Mesenteric fat pad (tissue), 1 donor: ENCODE measurements at regions not wholly inside any gene's neighbourhood (a gene's known extent, or its start where the extent isn't known, plus 50 kb on each side); places are given as distances from the start of the nearest gene placed in this dataset.
"Not testable (repeated sequence)": the region's sequence is repeated elsewhere in the genome, so short reads cannot be mapped to it uniquely, and the experiment has no call there.

ENCODE experiments used
- DNase-seq: peaks from one replicate; pipeline ENCODE4 v3.0.0-alpha.2; 2020; ENCODE audit warnings: low spot score
- donor health status: DM: yes; HTN: yes; CAD: no.

GRCh38 chr22:25484521-25485315 is 79.8 kb upstream of the GRK3 start:
- DNase-seq = no peak

- peak; percentile 60 for DNase-seq
Observed at GRCh38 chr22:25485626-25486545, 78.6 kb upstream of the GRK3 start.

- DNase-seq = peak; percentile 22
Observed at GRCh38 chr22:25487508-25487907, 77.0 kb upstream of the GRK3 start.

- no peak for DNase-seq
Observed at GRCh38 chr22:25488244-25489020, 76.0 kb upstream of the GRK3 start.

- DNase-seq = no peak
Observed at GRCh38 chr22:25489947-25490346, 74.5 kb upstream of the GRK3 start.

GRCh38 chr22:25490896-25491295 is 73.6 kb upstream of the GRK3 start:
- DNase-seq = no peak

GRCh38 chr22:25492162-25492561 is 72.3 kb upstream of the GRK3 start:
- no peak for DNase-seq

GRCh38 chr22:25492841-25493734 is 71.4 kb upstream of the GRK3 start:
- no peak for DNase-seq

- no peak for DNase-seq
Observed at GRCh38 chr22:25493794-25494193, 70.7 kb upstream of the GRK3 start.

GRCh38 chr22:25494774-25495173 is 69.7 kb upstream of the GRK3 start:
- no peak for DNase-seq

- no peak for DNase-seq
Observed at GRCh38 chr22:25495285-25495684, 69.2 kb upstream of the GRK3 start.

- DNase-seq = no peak
Observed at GRCh38 chr22:25496396-25497064, 67.9 kb upstream of the GRK3 start.

- DNase-seq = no peak
Observed at GRCh38 chr22:25497181-25497641, 67.3 kb upstream of the GRK3 start.

GRCh38 chr22:25497716-25498115 is 66.8 kb upstream of the GRK3 start:
- no peak for DNase-seq

GRCh38 chr22:25500671-25501070 is 63.8 kb upstream of the GRK3 start:
- DNase-seq = not testable (repeated sequence)

- DNase-seq = not testable (repeated sequence)
Observed at GRCh38 chr22:25504017-25504416, 60.5 kb upstream of the GRK3 start.

GRCh38 chr22:25508161-25508560 is 56.3 kb upstream of the GRK3 start:
- no peak for DNase-seq

- DNase-seq = no peak
Observed at GRCh38 chr22:25508761-25509321, 55.6 kb upstream of the GRK3 start.

GRCh38 chr22:25509374-25509791 is 55.1 kb upstream of the GRK3 start:
- DNase-seq = no peak
